ENCODE measurements at regions not wholly inside any gene's neighbourhood (a gene's known extent, or its start where the extent isn't known, plus 50 kb on each side); places are given as distances from the start of the nearest gene placed in this dataset.

GRCh38 chr6:147765541-147765940 is 257.1 kb downstream of the SAMD5 start:
- POLR2A ChIA-PET (ENCODE audit: unreplicated experiment), result no interaction called here
- DNase-seq, result no peak
- TF ChIP-seq USF2 (IDR thresholded peaks at IDR 0.05; ENCODE audit: low read depth, low read length) (no peak), CHD1 (IDR thresholded peaks at IDR 0.05; ENCODE audit: low read depth, low read length) (no peak), FOS (IDR thresholded peaks at IDR 0.05; ENCODE audit: low read depth, low read length) (no peak), BHLHE40 (IDR thresholded peaks at IDR 0.05; ENCODE audit: low read depth, low read length) (no peak), ELK1 (IDR thresholded peaks at IDR 0.05; ENCODE audit: borderline replicate concordance, low read depth, low read length) (no peak)

More at GRCh38 chr6:147765541-147765940, 257.1 kb downstream of the SAMD5 start:
- Histone ChIP-seq H3K27me3 (ENCODE audit: control insufficient read depth, insufficient read depth, low read length) (no peaks in the 10 kb centered on the region), H2AK9ac (replicated peaks; ENCODE audit: low read depth, low read length, poor library complexity) (no peak overlapping the region), H3K4me2 (ENCODE audit: low read depth, low read length) (no peak overlapping the region), H3K9me1 (ENCODE audit: insufficient read depth, low read length) (no peaks in the 10 kb centered on the region), H2BK5ac (ENCODE audit: low read depth, low read length, poor library complexity, severe bottlenecking) (no peak overlapping the region), H3K27ac (ENCODE audit: insufficient read depth, low read length) (no peak overlapping the region), H3K36me3 (ENCODE audit: control insufficient read depth, insufficient read depth, low read length) (no peaks in the 10 kb centered on the region), H2AFZ (replicated peaks; ENCODE audit: low read length, poor library complexity) (no peak overlapping the region), H4K91ac (ENCODE audit: insufficient read depth, low read depth, low read length) (no peak overlapping the region), H3K4me3 (ENCODE audit: insufficient read depth, low read depth, low read length) (no peak overlapping the region), H3K18ac (ENCODE audit: low read depth, low read length) (no peak overlapping the region), H3K14ac (replicated peaks; ENCODE audit: low read depth, low read length) (no peak overlapping the region), H3K56ac (ENCODE audit: extremely low read depth, insufficient read depth, low read length) (no peak overlapping the region), H4K5ac (ENCODE audit: low read depth, low read length) (no peak overlapping the region), H3K23ac (ENCODE audit: low read depth, low read length) (no peak overlapping the region), H3K79me1 (ENCODE audit: low read depth in 1 of 2, low read length in 2 of 2) (no peaks in the 10 kb centered on the region), H2AK5ac (ENCODE audit: low read depth, low read length) (no peak overlapping the region), H3K9me3 (ENCODE audit: control insufficient read depth, insufficient read depth, low read length) (no peaks in the 10 kb centered on the region), H3K9ac (ENCODE audit: low read depth, low read length) (no peak overlapping the region), H2BK20ac (ENCODE audit: low read depth, low read length) (no peak overlapping the region), H4K8ac (ENCODE audit: low read depth in 2 of 2, low read length in 2 of 2) (no peak overlapping the region), H3K4ac (ENCODE audit: low read depth, low read length) (no peak overlapping the region), H4K20me1 (ENCODE audit: insufficient read depth, low read length) (no peaks in the 10 kb centered on the region), H2BK120ac (ENCODE audit: low read depth, low read length) (no peak overlapping the region), H2BK15ac (ENCODE audit: low read depth, low read length) (no peak overlapping the region), H3K4me1 (ENCODE audit: control insufficient read depth, insufficient read depth, low read length) (no peaks in the 10 kb centered on the region)
- CTCF ChIA-PET, result no interaction called here
- intact Hi-C loops (cut with micrococcal nuclease), result no loop called here
- ATAC-seq (ENCODE audit: low read depth), result no peak
- dilution Hi-C loops (cut with HindIII; ENCODE audit: low sequenced_read_pairs, unreplicated experiment), result no loop called here
- WGBS, 2 experiments (ENCODE audit: extremely low coverage in 2 of 2, insufficient read length in 1 of 2), result no CpG with 5 or more reads among the region's 5 CpGs
- BruUV-seq (replicated peaks), result no TSS peak
- in situ Hi-C loops (cut with MboI; ENCODE audit: low sequenced_read_pairs), result no loop called here

All from IMR-90 (cell line).